Stomach (tissue), 4 donors: ENCODE measurements at regions not wholly inside any gene's neighbourhood (a gene's known extent, or its start where the extent isn't known, plus 50 kb on each side); places are given as distances from the start of the nearest gene placed in this dataset.

Experiments
- CTCF ChIP-seq, 7 experiments: fragments of 450-650 bp in 4 of 7; fragments of 200-600 bp in 3 of 7; sonication (generic) in 3 of 7; IDR thresholded peaks; one replicate each; pipeline ENCODE4 v1.5.1; 2016 to 2019; ENCODE audit warnings: antibody characterized with exemption in 7 of 7, control low read depth in 2 of 7, mild to moderate bottlenecking in 1 of 7
- POLR2A ChIP-seq, 4 donors: fragments of 450-650 bp; IDR thresholded peaks; one replicate each; pipeline ENCODE4 v1.6.1; 2016; ENCODE audit warnings: antibody characterized with exemption in 4 of 4, control low read depth in 2 of 4, mild to moderate bottlenecking in 1 of 4, moderate library complexity in 1 of 4

GRCh38 chr18:63057707-63058106, 261.9 kb downstream of the BCL2 start:
- TF ChIP-seq CTCF (IDR thresholded peaks at IDR 0.05) (no peak), POLR2A (IDR thresholded peaks at IDR 0.05) (no peak)
